ENCODE measurements at regions not wholly inside any gene's neighbourhood (a gene's known extent, or its start where the extent isn't known, plus 50 kb on each side); places are given as distances from the start of the nearest gene placed in this dataset.

GRCh38 chr5:143892908-143893307, 80.9 kb downstream of the HMHB1 start:
- TF ChIP-seq CTCF (IDR thresholded peaks at IDR 0.05) (no peak), POLR2A (IDR thresholded peaks at IDR 0.05) (no peak)

Data from suprapubic skin (tissue), 3 donors.